ENCODE measurements at regions not wholly inside any gene's neighbourhood (a gene's known extent, or its start where the extent isn't known, plus 50 kb on each side); places are given as distances from the start of the nearest gene placed in this dataset.

GRCh38 chr14:97994020-97994531, 1196.9 kb downstream of the VRK1 start:
- DNase-seq, result no peak

GRCh38 chr14:97995038-97995437, 1197.9 kb downstream of the VRK1 start:
- no peak for DNase-seq

- no peak for DNase-seq
These were observed 1198.3 kb downstream of the VRK1 start for GRCh38 chr14:97995531-97995930.

GRCh38 chr14:98006008-98006407, 1208.8 kb downstream of the VRK1 start:
- DNase-seq, result no peak

- DNase-seq, result no peak
These were observed 1211.4 kb downstream of the VRK1 start for GRCh38 chr14:98008381-98009113.

- peak; percentile 81 for DNase-seq
These were observed 1212.0 kb downstream of the VRK1 start for GRCh38 chr14:98009177-98009576.

GRCh38 chr14:98010784-98011183, 1213.6 kb downstream of the VRK1 start:
- DNase-seq, result no peak

- DNase-seq, result no peak
These were observed 1217.9 kb downstream of the VRK1 start for GRCh38 chr14:98014851-98015615.

- DNase-seq, result no peak
These were observed 1218.7 kb downstream of the VRK1 start for GRCh38 chr14:98015921-98016320.

- no peak for DNase-seq
These were observed 1221.4 kb downstream of the VRK1 start for GRCh38 chr14:98018628-98019027.

GRCh38 chr14:98022541-98023520, 1225.6 kb downstream of the VRK1 start:
- DNase-seq, result no peak

- DNase-seq, result no peak
These were observed 1231.0 kb downstream of the VRK1 start for GRCh38 chr14:98028162-98028561.

- no peak for DNase-seq
These were observed 1236.6 kb downstream of the BCL11B start for GRCh38 chr14:98035396-98035795.

GRCh38 chr14:98037831-98038230, 1234.2 kb downstream of the BCL11B start:
- DNase-seq, result no peak

- no peak for DNase-seq
These were observed 1215.1 kb downstream of the BCL11B start for GRCh38 chr14:98056946-98057345.

- no peak for DNase-seq
These were observed 1212.9 kb downstream of the BCL11B start for GRCh38 chr14:98059106-98059505.

GRCh38 chr14:98062083-98062482, 1209.9 kb downstream of the BCL11B start:
- no peak for DNase-seq

GRCh38 chr14:98069712-98070171, 1202.3 kb downstream of the BCL11B start:
- no peak for DNase-seq

- no peak for DNase-seq
These were observed 1201.5 kb downstream of the BCL11B start for GRCh38 chr14:98070536-98070935.

- no peak for DNase-seq
These were observed 1197.9 kb downstream of the BCL11B start for GRCh38 chr14:98074111-98074510.

- no peak for DNase-seq
These were observed 1194.8 kb downstream of the BCL11B start for GRCh38 chr14:98077176-98077575.

- no peak for DNase-seq
These were observed 1189.2 kb downstream of the BCL11B start for GRCh38 chr14:98082833-98083232.

- no peak for DNase-seq
These were observed 1186.2 kb downstream of the BCL11B start for GRCh38 chr14:98085751-98086150.

Measured in NCI-H2107 (cell line).